Loucy (cell line): ENCODE measurements at regions not wholly inside any gene's neighbourhood (a gene's known extent, or its start where the extent isn't known, plus 50 kb on each side); places are given as distances from the start of the nearest gene placed in this dataset.

Experiments used
- H2AFZ ChIP-seq: fragments of 200-600 bp; sonication (generic); 2 replicates; pipeline ENCODE4 v1.6.0; 2016; ENCODE audit warnings: antibody characterized with exemption, mild to moderate bottlenecking, low read length, moderate library complexity
- H3F3A ChIP-seq: fragments of 200-600 bp; 2 replicates; pipeline ENCODE4 v1.6.0; 2016; ENCODE audit warnings: antibody characterized with exemption, low read depth, mild to moderate bottlenecking
- H3K27me3 ChIP-seq: fragments of 200-600 bp; sonication (generic); 2 replicates; pipeline ENCODE4 v1.6.1; 2014; ENCODE audit warnings: low read length, mild to moderate bottlenecking; ENCODE audit not compliant: insufficient read depth, poor library complexity, severe bottlenecking
- H3K36me3 ChIP-seq: fragments of 200-600 bp; sonication (generic); 2 replicates; pipeline ENCODE4 v1.6.1; 2016; ENCODE audit warnings: low read length; ENCODE audit not compliant: insufficient read depth
- H3K4me1 ChIP-seq: fragments of 200-600 bp; sonication (generic); 2 replicates; pipeline ENCODE4 v1.5.1; 2014; ENCODE audit warnings: low read length, mild to moderate bottlenecking; ENCODE audit not compliant: insufficient read depth, poor library complexity, severe bottlenecking
- H3K4me2 ChIP-seq: fragments of 200-600 bp; sonication (generic); 2 replicates; pipeline ENCODE4 v1.6.0; 2014; ENCODE audit warnings: antibody characterized with exemption, low read length, low read depth, mild to moderate bottlenecking; ENCODE audit not compliant: poor library complexity, severe bottlenecking
- H3K4me3 ChIP-seq: fragments of 200-600 bp; sonication (generic); 2 replicates; pipeline ENCODE4 v1.5.1; 2014; ENCODE audit warnings: low read length, mild to moderate bottlenecking, mixed read lengths; ENCODE audit not compliant: poor library complexity, severe bottlenecking
- H3K79me2 ChIP-seq: fragments of 200-600 bp; sonication (generic); 2 replicates; pipeline ENCODE4 v1.6.1; 2014; ENCODE audit warnings: low read length; ENCODE audit not compliant: insufficient read depth
- H3K9ac ChIP-seq: fragments of 200-600 bp; sonication (generic); 2 replicates; pipeline ENCODE4 v1.6.0; 2014; ENCODE audit warnings: mild to moderate bottlenecking, low read depth, low read length, moderate library complexity; ENCODE audit not compliant: poor library complexity, severe bottlenecking
- H3K9me2 ChIP-seq: fragments of 200-600 bp; sonication (generic); replicated peaks from 2 replicates; pipeline ENCODE4 v1.6.1; 2016; ENCODE audit warnings: low read depth, low read length, mixed read lengths
- H3K9me3 ChIP-seq: fragments of 200-600 bp; sonication (generic); 2 replicates; pipeline ENCODE4 v1.6.1; 2014; ENCODE audit warnings: mild to moderate bottlenecking, antibody characterized with exemption, low read length, low read depth; ENCODE audit not compliant: insufficient read depth
- H4K20me1 ChIP-seq: fragments of 200-600 bp; sonication (generic); 2 replicates; pipeline ENCODE4 v1.6.0; 2014; ENCODE audit warnings: antibody characterized with exemption, low read length, mild to moderate bottlenecking; ENCODE audit not compliant: insufficient read depth, poor library complexity, severe bottlenecking
- CTCF ChIP-seq: fragments of 200-600 bp; sonication (generic); conservative IDR thresholded peaks from 2 replicates; pipeline ENCODE4 v1.5.1; 2014; ENCODE audit warnings: mild to moderate bottlenecking, antibody characterized with exemption, low read length
- EZH2phosphoT487 ChIP-seq: fragments of 200-600 bp; IDR thresholded peaks from 2 replicates; pipeline ENCODE4 v1.6.1; 2018; ENCODE audit warnings: antibody characterized with exemption, mild to moderate bottlenecking, moderate library complexity, borderline replicate concordance

GRCh38 chr17:77038884-77039555, 101.7 kb upstream of the SEC14L1 start:
- Histone ChIP-seq H3K4me2 (no peak overlapping the region), H3K4me1 (no peaks in the 10 kb centered on the region), H3K27me3 (no peaks in the 10 kb centered on the region)

GRCh38 chr17:77042476-77043231, 98.1 kb upstream of the SEC14L1 start:
- H3K9me3 ChIP-seq, result no peaks in the 10 kb centered on the region
- no peak overlapping the region for H3K4me3 ChIP-seq
- no peaks in the 10 kb centered on the region for H3K9me2 ChIP-seq
- no peaks in the 10 kb centered on the region for H3F3A ChIP-seq
- no peaks in the 10 kb centered on the region for H3K4me1 ChIP-seq
- TF ChIP-seq CTCF, result no peak
- TF ChIP-seq EZH2phosphoT487, result no peak
- H3K36me3 ChIP-seq, result no peaks in the 10 kb centered on the region
- no peak overlapping the region for H3K9ac ChIP-seq
- H3K4me2 ChIP-seq, result no peak overlapping the region
- no peaks in the 10 kb centered on the region for H3K27me3 ChIP-seq
- H2AFZ ChIP-seq, result no peak overlapping the region
- no peaks in the 10 kb centered on the region for H3K79me2 ChIP-seq
- no peaks in the 10 kb centered on the region for H4K20me1 ChIP-seq

More at GRCh38 chr17:77038884-77039555, 101.7 kb upstream of the SEC14L1 start:
- Histone ChIP-seq H3K9me3 (no peaks in the 10 kb centered on the region), H3K4me3 (no peak overlapping the region), H3F3A (no peaks in the 10 kb centered on the region), H3K9me2 (no peaks in the 10 kb centered on the region), H3K79me2 (no peaks in the 10 kb centered on the region), H3K36me3 (no peaks in the 10 kb centered on the region), H3K9ac (no peak overlapping the region), H4K20me1 (no peaks in the 10 kb centered on the region), H2AFZ (no peak overlapping the region)
- no peak for TF ChIP-seq CTCF
- TF ChIP-seq EZH2phosphoT487, result no peak

GRCh38 chr17:77045441-77046041, 95.2 kb upstream of the SEC14L1 start:
- Histone ChIP-seq H2AFZ (no peak overlapping the region), H3K36me3 (no peaks in the 10 kb centered on the region), H3K4me2 (no peak overlapping the region), H3K4me3 (no peak overlapping the region), H3K4me1 (no peaks in the 10 kb centered on the region), H4K20me1 (no peaks in the 10 kb centered on the region), H3K9me2 (no peaks in the 10 kb centered on the region), H3K27me3 (no peaks in the 10 kb centered on the region), H3F3A (no peaks in the 10 kb centered on the region), H3K9me3 (no peaks in the 10 kb centered on the region), H3K9ac (no peak overlapping the region), H3K79me2 (no peaks in the 10 kb centered on the region)
- TF ChIP-seq CTCF (no peak), EZH2phosphoT487 (no peak)
